IMR-90 (cell line): ENCODE measurements at regions not wholly inside any gene's neighbourhood (a gene's known extent, or its start where the extent isn't known, plus 50 kb on each side); places are given as distances from the start of the nearest gene placed in this dataset.

ENCODE experiments used
- ATAC-seq: fragments of 200-7000 bp; cut with Tn5 transposase; 2 replicates; pipeline ENCODE4 v1.9.1; 2020; ENCODE audit warnings: low read depth, mild to moderate bottlenecking, moderate library complexity
- BruUV-seq: library from RNA; stranded (reverse); fragments of 400-500 nt; replicated peaks from 2 replicates; lab custom pipeline; 2021; lab: Mats Ljungman, UMichigan
- CTCF ChIA-PET: fragments of 300-600 bp; formaldehyde crosslinking; extraction: SDS; loops from one replicate; lab custom pipeline; 2021; ENCODE audit warnings: antibody characterized with exemption; lab: Yijun Ruan, JAX
- POLR2A ChIA-PET: fragments of 300-600 bp; sonication (Branson Sonifier 250); formaldehyde crosslinking; loops from one replicate; lab custom pipeline; 2022; ENCODE audit warnings: antibody characterized with exemption; ENCODE audit not compliant: unreplicated experiment; lab: Charles Lee
- DNase-seq: peaks from one replicate; pipeline ENCODE4 v3.0.0; 2013
- H2AFZ ChIP-seq: replicated peaks from 2 replicates; pipeline ENCODE3; 2013; ENCODE audit warnings: low read length, mild to moderate bottlenecking; ENCODE audit not compliant: poor library complexity
- H2AK5ac ChIP-seq: 2 replicates; pipeline ENCODE4 v1.6.1; 2013; ENCODE audit warnings: low read depth, low read length, inconsistent platforms
- H2AK9ac ChIP-seq: replicated peaks from 2 replicates; pipeline ENCODE3; 2013; ENCODE audit warnings: mild to moderate bottlenecking, low read depth, low read length, moderate library complexity; ENCODE audit not compliant: poor library complexity
- H2BK120ac ChIP-seq: 2 replicates; pipeline ENCODE4 v1.6.1; 2013; ENCODE audit warnings: low read depth, low read length, inconsistent platforms
- H2BK15ac ChIP-seq: 3 replicates; pipeline ENCODE4 v1.6.1; 2013; ENCODE audit warnings: low read depth, low read length, inconsistent platforms
- H2BK20ac ChIP-seq: 2 replicates; pipeline ENCODE4 v1.6.1; 2013; ENCODE audit warnings: low read depth, mild to moderate bottlenecking, inconsistent platforms, low read length, moderate library complexity
- H2BK5ac ChIP-seq: 2 replicates; pipeline ENCODE4 v1.6.1; 2013; ENCODE audit warnings: mild to moderate bottlenecking, low read depth, low read length, inconsistent platforms; ENCODE audit not compliant: poor library complexity, severe bottlenecking
- H3K14ac ChIP-seq: replicated peaks from 2 replicates; pipeline ENCODE4 v1.6.1; 2013; ENCODE audit warnings: low read depth, low read length, inconsistent platforms
- H3K18ac ChIP-seq: 2 replicates; pipeline ENCODE4 v1.6.1; 2013; ENCODE audit warnings: low read depth, low read length, control low read depth
- H3K23ac ChIP-seq: 2 replicates; pipeline ENCODE4 v1.6.1; 2013; ENCODE audit warnings: low read depth, low read length, inconsistent platforms
- H3K27ac ChIP-seq: 2 replicates; pipeline ENCODE4 v1.5.1; 2013; ENCODE audit warnings: mild to moderate bottlenecking, control low read depth, low read length; ENCODE audit not compliant: insufficient read depth
- H3K27me3 ChIP-seq: 2 replicates; pipeline ENCODE4 v1.6.1; 2013; ENCODE audit warnings: low read length; ENCODE audit not compliant: control insufficient read depth, insufficient read depth
- H3K36me3 ChIP-seq: 2 replicates; pipeline ENCODE4 v1.6.1; 2013; ENCODE audit warnings: low read length, mixed read lengths; ENCODE audit not compliant: control insufficient read depth, insufficient read depth
- H3K4ac ChIP-seq: 2 replicates; pipeline ENCODE4 v1.6.1; 2013; ENCODE audit warnings: low read depth, low read length, inconsistent platforms
- H3K4me1 ChIP-seq: 2 replicates; pipeline ENCODE4 v1.6.1; 2013; ENCODE audit warnings: low read length, mixed read lengths; ENCODE audit not compliant: control insufficient read depth, insufficient read depth
- H3K4me2 ChIP-seq: 2 replicates; pipeline ENCODE4 v1.6.1; 2013; ENCODE audit warnings: low read depth, mild to moderate bottlenecking, control low read depth, low read length, moderate library complexity
- H3K4me3 ChIP-seq: 2 replicates; pipeline ENCODE4 v1.5.1; 2013; ENCODE audit warnings: low read depth, mild to moderate bottlenecking, control low read depth, low read length, moderate library complexity; ENCODE audit not compliant: insufficient read depth
- H3K56ac ChIP-seq: 2 replicates; pipeline ENCODE4 v1.6.1; 2013; ENCODE audit warnings: low read length, inconsistent platforms; ENCODE audit not compliant: insufficient read depth; ENCODE audit errors: extremely low read depth
- H3K79me1 ChIP-seq, 2 experiments: 2 replicates each; pipeline ENCODE4 v1.6.1; 2013; ENCODE audit warnings: low read length in 2 of 2, inconsistent platforms in 1 of 2, low read depth in 1 of 2
- H3K9ac ChIP-seq: 2 replicates; pipeline ENCODE4 v1.6.1; 2013; ENCODE audit warnings: low read depth, low read length, control low read depth
- H3K9me1 ChIP-seq: 2 replicates; pipeline ENCODE4 v1.6.1; 2013; ENCODE audit warnings: low read length, inconsistent platforms; ENCODE audit not compliant: insufficient read depth
- H3K9me3 ChIP-seq: 2 replicates; pipeline ENCODE4 v1.6.1; 2013; ENCODE audit warnings: low read length; ENCODE audit not compliant: control insufficient read depth, insufficient read depth
- H4K20me1 ChIP-seq: 2 replicates; pipeline ENCODE4 v1.6.1; 2013; ENCODE audit warnings: low read length, inconsistent platforms; ENCODE audit not compliant: insufficient read depth
- H4K5ac ChIP-seq: 2 replicates; pipeline ENCODE4 v1.6.1; 2013; ENCODE audit warnings: mild to moderate bottlenecking, low read depth, low read length, control low read depth
- H4K8ac ChIP-seq, 2 experiments: 2 replicates each; pipeline ENCODE4 v1.6.1; 2013; ENCODE audit warnings: low read depth in 2 of 2, low read length in 2 of 2, control low read depth in 1 of 2, inconsistent platforms in 1 of 2
- H4K91ac ChIP-seq: 2 replicates; pipeline ENCODE4 v1.6.1; 2013; ENCODE audit warnings: low read depth, low read length, inconsistent platforms; ENCODE audit not compliant: insufficient read depth
- CEBPB ChIP-seq: IDR thresholded peaks from 2 replicates; pipeline ENCODE4 v1.6.1; 2012; ENCODE audit warnings: low read depth, low read length, improper control_type of control experiment
- FOS ChIP-seq: fragments of 150-350 bp; IDR thresholded peaks from 2 replicates; pipeline ENCODE4 v1.6.1; 2016; ENCODE audit warnings: low read depth, low read length
- RAD21 ChIP-seq: IDR thresholded peaks from 2 replicates; pipeline ENCODE4 v1.6.1; 2012; ENCODE audit warnings: low read length, improper control_type of control experiment
- WGBS, 2 experiments: methylation state at CpG; one replicate each; pipeline versions ENCODE4 v1.1.5 to v1.1.7; 2013; ENCODE audit warnings: missing lambda C conversion rate in 2 of 2; ENCODE audit not compliant: insufficient read length in 1 of 2; ENCODE audit errors: extremely low coverage in 2 of 2; 5-methylcytosine and 5-hydroxymethylcytosine counted together
- dilution Hi-C: fragments of 300-500 bp; cut with HindIII; formaldehyde crosslinking; loops from one replicate; pipeline ENCODE4 v1.14.3; 2018; ENCODE audit warnings: low sequenced_read_pairs; ENCODE audit not compliant: unreplicated experiment
- in situ Hi-C: fragments of 300-500 bp; cut with MboI; formaldehyde crosslinking; loops from 3 replicates; pipeline ENCODE4 v1.14.3; 2019; ENCODE audit warnings: low sequenced_read_pairs, inconsistent platforms, mixed read lengths
- intact Hi-C: fragments of 100-400 bp; cut with micrococcal nuclease; formaldehyde crosslinking; loops from 2 replicates; pipeline ENCODE4 v1.10.0; 2022

- H3K9me1 ChIP-seq = no peaks in the 10 kb centered on the region
- no peak for DNase-seq
- in situ Hi-C loops (no loop called here), intact Hi-C loops (no loop called here), dilution Hi-C loops (no loop called here)
- H3K4me2 ChIP-seq = no peak overlapping the region
- ChIA-PET POLR2A (interaction anchor here (0.7 kb wide), 1 partner anchor 441 kb away, joined by 6 read pairs; no protein-coding TSS in a partner anchor), CTCF (no interaction called here)
- no peaks in the 10 kb centered on the region for H3K27me3 ChIP-seq
- no peak for TF ChIP-seq FOS
- no peak for TF ChIP-seq RAD21
- no peak for TF ChIP-seq CEBPB
- H3K27ac ChIP-seq = no peak overlapping the region
- H3K4me1 ChIP-seq = no peaks in the 10 kb centered on the region
- H3K18ac ChIP-seq = no peak overlapping the region
- H2BK120ac ChIP-seq = no peak overlapping the region
- H4K8ac ChIP-seq = no peak overlapping the region
- no peaks in the 10 kb centered on the region for H4K20me1 ChIP-seq
- no peak overlapping the region for H3K23ac ChIP-seq
- no peak overlapping the region for H2AFZ ChIP-seq
- H2BK5ac ChIP-seq = no peak overlapping the region
- WGBS, 2 experiments = no CpG with 5 or more reads among the region's 2 CpGs
- H2AK9ac ChIP-seq = no peak overlapping the region
- H3K4ac ChIP-seq = no peak overlapping the region
- no peak overlapping the region for H4K5ac ChIP-seq
- no peaks in the 10 kb centered on the region for H3K9me3 ChIP-seq
- H2BK15ac ChIP-seq = no peak overlapping the region
- no peak overlapping the region for H2BK20ac ChIP-seq
- H3K79me1 ChIP-seq = no peaks in the 10 kb centered on the region
- no peak overlapping the region for H3K14ac ChIP-seq
- H3K36me3 ChIP-seq = no peaks in the 10 kb centered on the region
- H4K91ac ChIP-seq = no peak overlapping the region
- H3K9ac ChIP-seq = no peak overlapping the region
- H2AK5ac ChIP-seq = no peak overlapping the region
- no peak overlapping the region for H3K4me3 ChIP-seq
- no peak for ATAC-seq
- H3K56ac ChIP-seq = no peak overlapping the region
- no TSS peak for BruUV-seq
These were observed 713.0 kb downstream of the BRINP3 start for GRCh38 chr1:189764391-189765320.
